ES-I3 (cell line): ENCODE measurements at regions not wholly inside any gene's neighbourhood (a gene's known extent, or its start where the extent isn't known, plus 50 kb on each side); places are given as distances from the start of the nearest gene placed in this dataset.
A peak's percentile ranks its signal among the peaks of the same experiment; 100 is the strongest.
"Not testable (repeated sequence)": the region's sequence is repeated elsewhere in the genome, so short reads cannot be mapped to it uniquely, and the experiment has no call there.

ENCODE experiments used
- H3K36me3 ChIP-seq: 2 replicates; pipeline ENCODE4 v1.6.1; 2013; ENCODE audit warnings: mild to moderate bottlenecking, low read length, control low read depth, moderate library complexity; ENCODE audit not compliant: insufficient read depth
- H3K4me1 ChIP-seq: 2 replicates; pipeline ENCODE4 v1.6.1; 2013; ENCODE audit warnings: mild to moderate bottlenecking, control low read depth, low read length; ENCODE audit not compliant: insufficient read depth
- H3K9ac ChIP-seq: 2 replicates; pipeline ENCODE4 v1.6.1; 2013; ENCODE audit warnings: low read depth, mild to moderate bottlenecking, low read length, moderate library complexity
- H3K9me3 ChIP-seq: 2 replicates; pipeline ENCODE4 v1.6.1; 2013; ENCODE audit warnings: mild to moderate bottlenecking, low read length, moderate library complexity; ENCODE audit not compliant: control insufficient read depth, insufficient read depth

GRCh38 chr9:85487872-85488271, 253.9 kb downstream of the AGTPBP1 start:
- Histone ChIP-seq H3K4me1 (no peaks in the 10 kb centered on the region), H3K9ac (no peak overlapping the region), H3K36me3 (no peaks in the 10 kb centered on the region), H3K9me3 (no peaks in the 10 kb centered on the region)

- H3K4me1 ChIP-seq, result no peaks in the 10 kb centered on the region
- no peaks in the 10 kb centered on the region for H3K36me3 ChIP-seq
- no peaks in the 10 kb centered on the region for H3K9me3 ChIP-seq
- no peak overlapping the region for H3K9ac ChIP-seq
Observed at GRCh38 chr9:85484235-85484634, 257.5 kb downstream of the AGTPBP1 start.

GRCh38 chr9:85483208-85483607, 258.5 kb downstream of the AGTPBP1 start:
- H3K4me1 ChIP-seq, result no peaks in the 10 kb centered on the region
- no peak overlapping the region for H3K9ac ChIP-seq
- no peaks in the 10 kb centered on the region for H3K9me3 ChIP-seq
- H3K36me3 ChIP-seq, result no peaks in the 10 kb centered on the region

DNA sequence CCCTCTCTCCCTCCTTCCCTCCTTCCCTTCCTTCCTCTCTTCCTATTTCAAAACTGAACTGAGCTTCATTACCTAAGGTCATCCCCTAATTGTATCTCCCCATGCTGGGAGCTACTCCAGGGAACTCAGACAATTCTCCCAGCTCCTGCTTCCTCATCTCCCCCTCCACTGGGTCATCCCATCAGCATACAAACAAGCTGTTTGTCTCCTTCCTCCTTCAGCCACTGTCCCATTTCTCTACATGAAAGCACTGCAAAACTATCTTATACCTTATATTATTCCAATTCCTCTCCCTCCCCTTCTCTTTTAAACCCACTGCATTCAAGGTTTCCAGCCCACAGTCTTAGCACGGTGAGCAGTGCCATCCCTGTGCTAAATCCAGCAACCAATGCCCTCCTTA, 262.4 kb downstream of the AGTPBP1 start:
- H3K4me1 ChIP-seq, result no peaks in the 10 kb centered on the region
- H3K9ac ChIP-seq, result no peak overlapping the region
- peaks cover 13% of the 10 kb centered on the region for H3K9me3 ChIP-seq
- no peaks in the 10 kb centered on the region for H3K36me3 ChIP-seq

DNA sequence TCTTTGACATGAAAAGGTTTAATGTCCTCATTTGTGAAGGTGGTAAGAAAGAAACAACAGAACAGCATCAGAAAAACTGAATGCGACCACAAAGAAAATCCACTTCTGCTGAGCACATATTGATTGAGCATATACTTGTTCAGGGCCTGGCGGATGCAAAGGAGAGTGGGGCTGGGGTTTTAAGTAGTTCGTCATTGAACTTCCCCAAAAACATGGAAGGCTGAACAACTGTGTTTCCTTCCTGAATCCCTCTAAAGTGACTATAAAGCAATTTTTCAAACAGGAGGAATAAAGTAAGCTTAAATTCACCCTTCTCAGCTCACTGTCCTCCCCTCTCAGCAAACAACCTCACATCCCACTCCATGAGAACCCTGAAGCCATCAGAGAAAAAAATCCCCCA, 262.9 kb downstream of the AGTPBP1 start:
- H3K9me3 ChIP-seq, result peaks cover 13% of the 10 kb centered on the region
- H3K36me3 ChIP-seq, result no peaks in the 10 kb centered on the region
- H3K4me1 ChIP-seq, result no peaks in the 10 kb centered on the region
- H3K9ac ChIP-seq, result no peak overlapping the region

GRCh38 chr9:85474896-85475295, 266.9 kb downstream of the AGTPBP1 start:
- peaks cover 15% of the 10 kb centered on the region for H3K9me3 ChIP-seq
- not testable (repeated sequence) for H3K36me3 ChIP-seq

DNA sequence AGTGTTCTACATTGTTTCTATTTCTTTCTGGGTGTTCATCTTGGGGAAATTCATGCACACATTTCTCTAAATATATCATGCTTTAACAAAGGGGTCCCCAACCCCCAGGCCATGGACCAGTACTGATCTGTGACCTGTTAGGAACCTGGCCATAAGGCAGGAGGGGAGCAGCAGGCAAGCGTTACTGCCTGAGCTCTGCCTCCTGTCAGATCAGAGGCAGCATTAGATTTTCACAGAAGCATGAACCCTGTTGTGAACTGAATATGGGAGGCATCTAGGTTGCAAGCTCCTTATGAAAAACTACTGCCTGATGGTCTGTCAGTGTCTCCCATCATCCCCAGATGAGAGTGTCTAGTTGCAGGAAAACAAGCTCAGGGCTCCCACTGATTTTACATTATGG, 270.0 kb downstream of the AGTPBP1 start:
- 0 out of 2 replicates have a peak, but pooled peaks cover 6% of the 10 kb centered on the region for H3K4me1 ChIP-seq
- H3K9me3 ChIP-seq, result peaks cover 15% of the 10 kb centered on the region
- H3K36me3 ChIP-seq, result peaks cover 3% of the 10 kb centered on the region; the same call in 1 of the 2 replicates
- no peak overlapping the region for H3K9ac ChIP-seq

More at GRCh38 chr9:85474896-85475295, 266.9 kb downstream of the AGTPBP1 start:
- H3K9ac ChIP-seq, H3K4me1 ChIP-seq: not testable (repeated sequence)

GRCh38 chr9:85469041-85469440, 272.7 kb downstream of the AGTPBP1 start:
- H3K4me1 ChIP-seq, result 0 out of 2 replicates have a peak, but pooled peaks cover 8% of the 10 kb centered on the region
- H3K9me3 ChIP-seq, result peaks cover 2% of the 10 kb centered on the region; the same call in 1 of the 2 replicates
- H3K9ac ChIP-seq, result no peak overlapping the region
- H3K36me3 ChIP-seq, result peaks cover 3% of the 10 kb centered on the region; the same call in 1 of the 2 replicates

- no peaks in the 10 kb centered on the region for H3K9me3 ChIP-seq
- 0 out of 2 replicates have a peak, but pooled peaks cover 8% of the 10 kb centered on the region for H3K4me1 ChIP-seq
- H3K9ac ChIP-seq, result no peak overlapping the region
- peaks cover 3% of the 10 kb centered on the region; the same call in 1 of the 2 replicates for H3K36me3 ChIP-seq
Observed at GRCh38 chr9:85466834-85467233, 274.9 kb downstream of the AGTPBP1 start.

DNA sequence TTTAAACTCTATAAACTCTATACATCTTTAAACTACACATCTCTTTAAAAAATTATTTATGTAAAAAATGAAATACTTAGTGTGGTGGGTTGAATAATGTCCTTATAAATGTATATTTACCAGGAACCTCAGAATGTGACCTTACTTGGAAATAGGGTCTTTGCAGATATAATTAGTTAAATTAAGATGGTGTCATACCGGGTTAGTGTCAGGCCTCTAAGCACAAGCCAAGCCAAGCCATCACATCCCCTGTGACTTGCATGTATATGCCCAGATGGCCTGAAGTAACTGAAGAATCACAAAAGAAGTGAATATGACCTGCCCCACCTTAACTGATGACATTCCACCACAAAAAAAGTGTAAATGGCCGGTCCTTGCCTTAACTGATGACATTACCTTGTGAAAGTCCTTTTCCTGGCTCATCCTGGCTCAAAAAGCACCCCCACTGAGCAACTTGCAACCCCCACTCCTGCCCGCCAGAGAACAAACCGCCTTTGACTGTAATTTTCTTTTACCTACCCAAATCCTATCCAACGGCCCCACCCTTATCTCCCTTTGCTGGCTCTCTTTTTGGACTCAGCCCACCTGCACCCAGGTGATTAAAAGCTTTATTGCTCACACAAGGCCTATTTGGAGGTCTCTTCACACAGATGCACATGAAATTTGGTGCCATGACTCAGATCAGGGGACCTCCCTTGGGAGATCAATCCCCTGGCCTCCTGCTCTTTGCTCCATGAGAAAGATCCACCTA, 283.5 kb downstream of the AGTPBP1 start:
- H3K36me3 ChIP-seq, H3K9me3 ChIP-seq, H3K4me1 ChIP-seq: not testable (repeated sequence)
- H3K9ac ChIP-seq, result peak overlapping the region; percentile 41; the same call in 1 of the 2 replicates

DNA sequence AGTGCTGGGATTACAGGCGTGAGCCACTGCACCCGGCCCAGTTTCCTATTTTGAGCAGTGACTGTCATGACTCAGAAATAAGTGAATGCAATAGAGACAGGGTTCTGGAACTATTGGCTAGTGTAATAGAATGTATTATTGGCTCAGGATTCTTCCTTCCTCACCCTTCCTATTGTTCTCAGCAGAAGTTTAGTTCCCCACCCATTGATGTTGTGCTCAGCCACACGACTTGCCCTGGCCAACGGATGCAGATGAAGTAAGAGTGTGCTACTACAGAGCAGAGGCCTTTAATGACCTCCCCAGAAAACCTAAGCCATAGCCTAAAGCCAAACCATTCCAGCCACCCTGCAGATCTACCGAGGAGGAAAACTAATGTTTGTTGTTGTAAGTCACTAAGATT, 287.9 kb downstream of the AGTPBP1 start:
- Histone ChIP-seq H3K36me3 (no peaks in the 10 kb centered on the region; the same call in 1 of the 2 replicates), H3K4me1 (peaks cover 4% of the 10 kb centered on the region), H3K9ac (no peak overlapping the region), H3K9me3 (no peaks in the 10 kb centered on the region)

GRCh38 chr9:85452841-85453240, 288.9 kb downstream of the AGTPBP1 start:
- H3K9ac ChIP-seq, result no peak overlapping the region
- peaks cover 4% of the 10 kb centered on the region for H3K4me1 ChIP-seq
- H3K9me3 ChIP-seq, result no peaks in the 10 kb centered on the region
- H3K36me3 ChIP-seq, result no peaks in the 10 kb centered on the region; the same call in 1 of the 2 replicates

DNA sequence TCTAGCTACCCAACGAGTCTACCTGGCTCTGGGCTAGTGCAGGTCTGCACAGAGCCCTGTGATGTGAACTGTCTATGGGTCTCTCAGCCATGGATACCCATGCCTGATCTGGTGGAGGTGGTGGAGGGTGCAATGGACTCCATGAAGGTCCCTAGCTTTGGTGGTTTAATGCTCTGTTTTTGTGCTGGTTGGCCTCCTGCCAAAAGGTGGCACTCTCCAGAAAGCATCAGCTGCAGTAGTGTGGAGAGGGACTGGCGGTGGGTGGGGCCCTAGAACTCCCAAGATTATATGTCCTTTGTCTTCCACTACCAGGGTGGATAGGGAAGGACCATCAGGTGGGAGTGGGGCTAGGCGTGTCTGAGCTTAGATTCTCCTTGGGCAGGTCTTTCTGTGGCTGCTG, 290.1 kb downstream of the AGTPBP1 start:
- no peak overlapping the region for H3K9ac ChIP-seq
- no peaks in the 10 kb centered on the region; the same call in 1 of the 2 replicates for H3K36me3 ChIP-seq
- no peaks in the 10 kb centered on the region for H3K9me3 ChIP-seq
- H3K4me1 ChIP-seq, result no peaks in the 10 kb centered on the region

DNA sequence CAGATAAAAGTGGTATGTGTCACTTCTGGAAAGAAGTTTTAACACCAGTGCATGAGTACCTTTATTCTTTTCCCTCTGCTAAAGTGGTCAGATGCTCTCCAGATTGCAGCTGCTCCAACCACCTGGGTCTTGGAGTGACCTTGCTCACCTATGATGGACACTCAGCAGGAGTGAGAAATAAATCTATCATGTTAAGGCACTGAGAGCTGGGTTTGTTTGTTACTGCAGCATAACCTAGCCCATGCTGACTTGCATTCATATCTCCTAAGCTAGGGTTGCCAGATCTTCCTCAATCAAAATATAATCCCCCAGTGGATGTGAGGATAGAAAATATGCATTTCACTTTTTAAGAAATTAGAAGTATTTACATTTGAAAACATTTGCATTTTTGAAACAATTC, 295.9 kb downstream of the AGTPBP1 start:
- H3K9ac ChIP-seq, result no peak overlapping the region
- H3K36me3 ChIP-seq, result no peaks in the 10 kb centered on the region
- no peaks in the 10 kb centered on the region for H3K4me1 ChIP-seq
- no peaks in the 10 kb centered on the region for H3K9me3 ChIP-seq

DNA sequence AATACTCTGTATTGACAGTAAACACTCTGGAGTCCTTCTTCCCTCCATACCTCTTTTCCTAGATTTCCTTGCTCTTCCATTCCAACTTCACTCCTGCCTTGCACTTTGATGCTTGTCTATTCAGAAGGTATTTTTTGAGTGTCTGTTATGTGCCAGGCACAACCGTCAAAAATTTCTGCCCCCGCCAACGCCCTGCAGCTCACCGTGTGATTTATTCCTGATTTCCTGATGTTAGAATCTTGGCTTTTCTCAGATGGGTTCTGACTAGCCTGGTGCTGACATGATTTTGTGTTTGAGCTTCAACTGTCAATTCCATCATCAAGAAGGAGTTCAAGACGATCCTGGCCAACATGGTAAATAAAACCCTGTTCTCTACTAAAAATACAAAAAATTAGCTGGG, 297.5 kb downstream of the AGTPBP1 start:
- Histone ChIP-seq H3K9ac (no peak overlapping the region), H3K4me1 (no peaks in the 10 kb centered on the region), H3K9me3 (no peaks in the 10 kb centered on the region), H3K36me3 (no peaks in the 10 kb centered on the region)
